ENCODE measurements at regions not wholly inside any gene's neighbourhood (a gene's known extent, or its start where the extent isn't known, plus 50 kb on each side); places are given as distances from the start of the nearest gene placed in this dataset.

- Histone ChIP-seq H2AFZ (no peak overlapping the region), H4K20me1 (ENCODE audit: insufficient read depth) (no peaks in the 10 kb centered on the region), H3K4me1 (replicated peaks; ENCODE audit: insufficient read depth) (no peaks in the 10 kb centered on the region), H3K9me3 (ENCODE audit: insufficient read depth, low read depth) (no peaks in the 10 kb centered on the region), H3F3A (ENCODE audit: insufficient read depth, low read depth) (no peaks in the 10 kb centered on the region), H3K4me2 (no peak overlapping the region), H3K9me2 (ENCODE audit: insufficient read depth) (no peaks in the 10 kb centered on the region), H3K27me3 (ENCODE audit: insufficient read depth, low read depth) (peaks cover 28% of the 10 kb centered on the region), H3K36me3 (ENCODE audit: low read depth) (no peaks in the 10 kb centered on the region), H3K4me3 (no peak overlapping the region), H3K27ac (no peak overlapping the region), H3K79me2 (ENCODE audit: low read depth) (no peaks in the 10 kb centered on the region)
- ChIA-PET POLR2A (ENCODE audit: unreplicated experiment) (no interaction called here), CTCF (no interaction called here)
- TF ChIP-seq CTCF (conservative IDR thresholded peaks at IDR 0.05) (no peak), EZH2 (IDR thresholded peaks at IDR 0.05; ENCODE audit: low read depth) (no peak)
- no peak for DNase-seq
- intact Hi-C loops (cut with micrococcal nuclease; ENCODE audit: unreplicated experiment): no loop called here
- BruUV-seq (replicated peaks): no TSS peak
Observed at GRCh38 chr12:126897778-126898177, 1369.2 kb upstream of the TMEM132C start.

GRCh38 chr12:126898562-126898961 lies 1368.4 kb upstream of the TMEM132C start:
- ChIA-PET CTCF (no interaction called here), POLR2A (ENCODE audit: unreplicated experiment) (no interaction called here)
- Histone ChIP-seq H3K27ac (no peak overlapping the region), H3F3A (ENCODE audit: insufficient read depth, low read depth) (no peaks in the 10 kb centered on the region), H2AFZ (no peak overlapping the region), H4K20me1 (ENCODE audit: insufficient read depth) (no peaks in the 10 kb centered on the region), H3K9me2 (ENCODE audit: insufficient read depth) (no peaks in the 10 kb centered on the region), H3K9me3 (ENCODE audit: insufficient read depth, low read depth) (no peaks in the 10 kb centered on the region), H3K27me3 (ENCODE audit: insufficient read depth, low read depth) (peaks cover 28% of the 10 kb centered on the region), H3K4me3 (no peak overlapping the region), H3K4me2 (no peak overlapping the region), H3K79me2 (ENCODE audit: low read depth) (no peaks in the 10 kb centered on the region), H3K36me3 (ENCODE audit: low read depth) (no peaks in the 10 kb centered on the region), H3K4me1 (replicated peaks; ENCODE audit: insufficient read depth) (no peaks in the 10 kb centered on the region)
- TF ChIP-seq CTCF (conservative IDR thresholded peaks at IDR 0.05): no peak
- no peak for TF ChIP-seq EZH2 (IDR thresholded peaks at IDR 0.05; ENCODE audit: low read depth)
- no TSS peak for BruUV-seq (replicated peaks)
- DNase-seq: no peak
- intact Hi-C loops (cut with micrococcal nuclease; ENCODE audit: unreplicated experiment): no loop called here

- POLR2A ChIA-PET (ENCODE audit: unreplicated experiment): no interaction called here
- CTCF ChIA-PET: no interaction called here
- H3K4me3 ChIP-seq: no peak overlapping the region
Observed at GRCh38 chr12:126899926-126900792, 1366.8 kb upstream of the TMEM132C start.

More at GRCh38 chr12:126899926-126900792, 1366.8 kb upstream of the TMEM132C start:
- Histone ChIP-seq H3K79me2 (ENCODE audit: low read depth) (no peaks in the 10 kb centered on the region), H3K4me1 (replicated peaks; ENCODE audit: insufficient read depth) (no peaks in the 10 kb centered on the region), H3K27me3 (ENCODE audit: insufficient read depth, low read depth) (peaks cover 22% of the 10 kb centered on the region), H3K4me2 (no peak overlapping the region), H3K9me3 (ENCODE audit: insufficient read depth, low read depth) (no peaks in the 10 kb centered on the region), H3K9me2 (ENCODE audit: insufficient read depth) (no peaks in the 10 kb centered on the region), H3K27ac (no peak overlapping the region), H4K20me1 (ENCODE audit: insufficient read depth) (no peaks in the 10 kb centered on the region), H3K36me3 (ENCODE audit: low read depth) (no peaks in the 10 kb centered on the region), H3F3A (ENCODE audit: insufficient read depth, low read depth) (no peaks in the 10 kb centered on the region), H2AFZ (no peak overlapping the region)
- DNase-seq: no peak
- TF ChIP-seq CTCF (conservative IDR thresholded peaks at IDR 0.05) (no peak), EZH2 (IDR thresholded peaks at IDR 0.05; ENCODE audit: low read depth) (no peak)
- BruUV-seq (replicated peaks): no TSS peak
- intact Hi-C loops (cut with micrococcal nuclease; ENCODE audit: unreplicated experiment): no loop called here
